ENCODE measurements at regions not wholly inside any gene's neighbourhood (a gene's known extent, or its start where the extent isn't known, plus 50 kb on each side); places are given as distances from the start of the nearest gene placed in this dataset.

DNA sequence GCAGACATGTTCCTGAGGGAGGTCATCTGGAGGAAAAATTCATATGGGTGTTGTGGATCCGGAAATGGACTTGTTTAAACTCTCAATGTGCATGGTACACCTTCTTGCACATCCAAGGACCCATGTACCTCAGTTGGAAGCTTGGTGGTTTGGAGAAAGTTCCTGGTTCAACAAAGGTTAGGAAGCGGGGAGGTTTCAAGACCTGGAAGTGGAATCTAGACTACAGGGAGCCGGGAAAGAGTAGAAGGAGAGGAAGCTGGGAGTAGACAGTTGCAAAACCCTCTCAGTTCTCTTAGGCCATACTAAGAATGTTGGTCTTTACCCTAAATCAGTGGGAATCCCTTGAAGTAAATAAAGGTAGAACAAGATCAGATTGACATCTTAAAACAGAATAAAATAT, 209.8 kb upstream of the SPOPL start:
- no peak overlapping the region for H3K4me3 ChIP-seq
- H3K27ac ChIP-seq = no peak overlapping the region
- TF ChIP-seq, protein P1, sequence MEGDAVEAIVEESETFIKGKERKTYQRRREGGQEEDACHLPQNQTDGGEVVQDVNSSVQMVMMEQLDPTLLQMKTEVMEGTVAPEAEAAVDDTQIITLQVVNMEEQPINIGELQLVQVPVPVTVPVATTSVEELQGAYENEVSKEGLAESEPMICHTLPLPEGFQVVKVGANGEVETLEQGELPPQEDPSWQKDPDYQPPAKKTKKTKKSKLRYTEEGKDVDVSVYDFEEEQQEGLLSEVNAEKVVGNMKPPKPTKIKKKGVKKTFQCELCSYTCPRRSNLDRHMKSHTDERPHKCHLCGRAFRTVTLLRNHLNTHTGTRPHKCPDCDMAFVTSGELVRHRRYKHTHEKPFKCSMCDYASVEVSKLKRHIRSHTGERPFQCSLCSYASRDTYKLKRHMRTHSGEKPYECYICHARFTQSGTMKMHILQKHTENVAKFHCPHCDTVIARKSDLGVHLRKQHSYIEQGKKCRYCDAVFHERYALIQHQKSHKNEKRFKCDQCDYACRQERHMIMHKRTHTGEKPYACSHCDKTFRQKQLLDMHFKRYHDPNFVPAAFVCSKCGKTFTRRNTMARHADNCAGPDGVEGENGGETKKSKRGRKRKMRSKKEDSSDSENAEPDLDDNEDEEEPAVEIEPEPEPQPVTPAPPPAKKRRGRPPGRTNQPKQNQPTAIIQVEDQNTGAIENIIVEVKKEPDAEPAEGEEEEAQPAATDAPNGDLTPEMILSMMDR (IDR thresholded peaks at IDR 0.05) = no peak
- TF ChIP-seq POLR2A (IDR thresholded peaks at IDR 0.05) = no peak
- H3K9me3 ChIP-seq = no peaks in the 10 kb centered on the region
- no peaks in the 10 kb centered on the region for H3K4me1 ChIP-seq
- H3K36me3 ChIP-seq = no peaks in the 10 kb centered on the region
- DNase-seq = no peak
- H3K27me3 ChIP-seq = no peaks in the 10 kb centered on the region

DNA sequence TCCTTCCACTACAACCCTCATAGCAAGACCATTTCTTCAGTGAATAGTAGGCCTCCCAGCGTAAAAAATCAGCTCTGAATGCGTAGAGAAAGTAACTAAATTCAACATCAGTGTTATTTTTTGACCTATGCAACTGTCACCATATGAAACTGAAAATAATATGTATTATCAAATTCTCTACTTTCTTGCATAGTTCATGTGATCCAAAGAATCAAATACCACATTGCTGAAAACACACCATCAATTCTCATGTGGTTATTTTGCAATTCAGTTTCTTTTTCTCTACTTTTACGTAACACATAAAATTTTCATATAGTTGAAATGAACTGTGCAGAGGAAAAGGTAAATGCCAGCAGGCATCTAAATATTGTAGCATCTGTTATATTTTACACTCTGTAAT, 208.5 kb upstream of the SPOPL start:
- no peak for DNase-seq
- H3K27ac ChIP-seq = no peak overlapping the region
- no peaks in the 10 kb centered on the region for H3K36me3 ChIP-seq
- H3K4me1 ChIP-seq = no peaks in the 10 kb centered on the region
- no peak for TF ChIP-seq POLR2A (IDR thresholded peaks at IDR 0.05)
- TF ChIP-seq, protein P1 (IDR thresholded peaks at IDR 0.05) = no peak
- H3K27me3 ChIP-seq = no peaks in the 10 kb centered on the region
- H3K9me3 ChIP-seq = no peaks in the 10 kb centered on the region
- no peak overlapping the region for H3K4me3 ChIP-seq

DNA sequence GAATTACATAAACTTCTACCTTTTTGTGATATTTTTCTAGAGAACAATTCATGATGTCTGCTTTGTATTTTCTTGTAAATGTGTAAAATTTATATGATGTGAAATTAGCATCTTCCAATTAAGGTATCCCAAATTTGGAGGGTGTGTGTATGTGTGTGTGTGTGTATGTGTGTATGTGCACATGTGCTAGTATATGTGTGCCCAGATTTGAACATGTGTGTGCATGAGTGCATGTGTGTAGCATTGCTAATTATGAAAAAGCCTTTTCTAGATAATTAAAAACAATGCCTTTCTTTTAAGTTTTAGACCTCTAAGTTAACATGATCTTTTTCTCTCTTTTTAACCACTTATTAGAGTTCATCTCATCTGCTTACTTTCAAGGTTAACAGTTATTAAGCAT, 208.0 kb upstream of the SPOPL start:
- Histone ChIP-seq H3K4me3 (no peak overlapping the region), H3K27ac (no peak overlapping the region), H3K9me3 (no peaks in the 10 kb centered on the region), H3K4me1 (no peaks in the 10 kb centered on the region), H3K27me3 (no peaks in the 10 kb centered on the region), H3K36me3 (no peaks in the 10 kb centered on the region)
- TF ChIP-seq, protein P1 (IDR thresholded peaks at IDR 0.05) = no peak
- no peak for TF ChIP-seq POLR2A (IDR thresholded peaks at IDR 0.05)
- no peak for DNase-seq

DNA sequence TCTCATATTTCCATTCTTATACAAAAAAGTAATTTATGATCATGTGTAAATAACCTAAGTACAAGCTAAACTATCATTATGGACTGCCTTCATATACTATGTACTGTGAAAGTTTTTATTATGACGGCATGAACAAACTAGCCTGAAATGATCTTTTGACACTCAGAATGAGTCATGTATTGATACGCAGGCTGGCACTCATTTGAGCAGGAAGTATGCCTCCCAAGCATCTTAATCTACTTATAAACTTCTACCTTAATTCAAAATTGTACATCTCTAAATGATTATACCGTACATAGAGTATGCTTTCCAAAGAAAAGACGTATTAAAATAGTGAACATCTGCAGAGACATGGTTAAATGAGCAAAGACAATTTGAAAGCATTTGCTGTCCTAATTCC, 207.1 kb upstream of the SPOPL start:
- no peak overlapping the region for H3K4me3 ChIP-seq
- H3K27me3 ChIP-seq = no peaks in the 10 kb centered on the region
- H3K36me3 ChIP-seq = no peaks in the 10 kb centered on the region
- DNase-seq = no peak
- H3K9me3 ChIP-seq = no peaks in the 10 kb centered on the region
- TF ChIP-seq POLR2A (IDR thresholded peaks at IDR 0.05) = no peak
- TF ChIP-seq, protein P1 (IDR thresholded peaks at IDR 0.05) = no peak
- no peaks in the 10 kb centered on the region for H3K4me1 ChIP-seq
- H3K27ac ChIP-seq = no peak overlapping the region

DNA sequence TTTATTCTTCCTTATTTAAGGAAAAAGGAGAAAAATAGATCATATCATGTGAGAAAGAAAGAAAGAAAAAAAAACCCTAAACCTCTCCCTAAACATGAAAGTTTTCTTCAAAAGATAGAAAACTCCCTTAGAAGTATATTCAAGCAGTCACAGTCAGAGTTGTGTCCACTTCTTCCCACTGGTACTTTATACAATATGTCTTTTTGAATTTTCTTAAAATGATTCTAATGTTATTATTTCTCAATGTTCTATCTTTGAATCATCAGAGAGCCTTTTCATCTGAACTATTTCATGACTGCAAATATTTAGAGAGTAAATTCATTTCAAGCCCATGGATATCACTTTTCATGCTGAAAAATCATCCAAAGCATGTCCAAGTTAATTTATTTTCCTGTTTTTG, 205.2 kb upstream of the SPOPL start:
- no peak overlapping the region for H3K4me3 ChIP-seq
- no peak for DNase-seq
- H3K27me3 ChIP-seq = no peaks in the 10 kb centered on the region
- H3K36me3 ChIP-seq = no peaks in the 10 kb centered on the region
- TF ChIP-seq, protein P1 (IDR thresholded peaks at IDR 0.05) = no peak
- no peak for TF ChIP-seq POLR2A (IDR thresholded peaks at IDR 0.05)
- H3K4me1 ChIP-seq = no peaks in the 10 kb centered on the region
- no peaks in the 10 kb centered on the region for H3K9me3 ChIP-seq
- no peak overlapping the region for H3K27ac ChIP-seq

DNA sequence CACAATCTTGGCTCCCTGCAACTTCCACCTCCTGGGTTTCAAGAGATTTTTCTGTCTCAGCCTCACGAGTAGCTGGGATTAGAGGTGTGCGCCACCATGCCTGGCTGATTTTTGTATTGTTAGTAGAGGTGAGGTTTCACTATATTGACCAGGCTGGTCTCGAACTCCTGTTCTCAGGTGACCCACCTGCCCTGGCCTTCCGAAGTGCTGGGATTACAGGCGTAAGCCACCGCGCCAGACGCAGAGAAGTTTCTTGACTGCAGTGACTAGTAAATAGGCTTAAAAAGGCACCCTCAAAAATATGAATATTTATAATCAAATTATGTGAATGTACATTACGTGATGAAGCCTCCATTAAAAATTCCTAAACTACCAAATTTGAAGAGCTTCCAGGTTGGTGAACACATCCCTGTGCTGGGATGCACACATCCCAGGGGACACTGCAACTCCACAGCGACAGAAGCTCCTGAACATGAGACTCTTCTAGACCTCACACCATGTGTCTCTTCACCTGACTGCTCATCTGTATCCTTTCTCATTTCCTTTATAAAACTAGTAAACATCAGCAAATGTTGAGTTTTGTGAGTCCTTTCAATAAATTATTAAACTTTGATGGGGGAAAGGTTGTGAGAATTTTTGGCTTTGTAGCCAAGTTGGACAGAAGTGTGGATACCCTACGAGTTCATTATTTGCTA, 203.3 kb upstream of the SPOPL start:
- Histone ChIP-seq H3K36me3 (no peaks in the 10 kb centered on the region), H3K4me1 (no peaks in the 10 kb centered on the region), H3K9me3 (no peaks in the 10 kb centered on the region), H3K27ac (no peak overlapping the region), H3K4me3 (no peak overlapping the region), H3K27me3 (no peaks in the 10 kb centered on the region)
- DNase-seq = no peak
- TF ChIP-seq POLR2A (IDR thresholded peaks at IDR 0.05) = no peak
- TF ChIP-seq, protein P1 (IDR thresholded peaks at IDR 0.05) = no peak

Data from Peyer's patch (tissue), 4 donors.